ENCODE measurements at regions not wholly inside any gene's neighbourhood (a gene's known extent, or its start where the extent isn't known, plus 50 kb on each side); places are given as distances from the start of the nearest gene placed in this dataset.

GRCh38 chr14:43640718-43641267 is 866.3 kb downstream of the FSCB start:
- TF ChIP-seq CTCF (IDR thresholded peaks at IDR 0.05; ENCODE audit: borderline replicate concordance, control extremely low read depth, extremely low read depth, insufficient read depth, missing control alignments): no peak
- DNase-seq (ENCODE audit: low spot score): no peak
- in situ Hi-C loops (cut with MboI; ENCODE audit: low sequenced_read_pairs, unreplicated experiment): no loop called here

- TF ChIP-seq CTCF (IDR thresholded peaks at IDR 0.05; ENCODE audit: borderline replicate concordance, control extremely low read depth, extremely low read depth, insufficient read depth, missing control alignments): no peak
These were observed 881.8 kb downstream of the FSCB start for GRCh38 chr14:43625294-43625693.

GRCh38 chr14:43621282-43621681 is 885.8 kb downstream of the FSCB start:
- no peak for DNase-seq (ENCODE audit: low spot score)
- in situ Hi-C loops (cut with MboI; ENCODE audit: low sequenced_read_pairs, unreplicated experiment): no loop called here
- TF ChIP-seq CTCF (IDR thresholded peaks at IDR 0.05; ENCODE audit: borderline replicate concordance, control extremely low read depth, extremely low read depth, insufficient read depth, missing control alignments): no peak

More at GRCh38 chr14:43625294-43625693, 881.8 kb downstream of the FSCB start:
- no peak for DNase-seq (ENCODE audit: low spot score)
- in situ Hi-C loops (cut with MboI; ENCODE audit: low sequenced_read_pairs, unreplicated experiment): no loop called here

GRCh38 chr14:43595096-43595772 is 911.8 kb downstream of the FSCB start:
- in situ Hi-C loops (cut with MboI; ENCODE audit: low sequenced_read_pairs, unreplicated experiment): no loop called here
- no peak for TF ChIP-seq CTCF (IDR thresholded peaks at IDR 0.05; ENCODE audit: borderline replicate concordance, control extremely low read depth, extremely low read depth, insufficient read depth, missing control alignments)

GRCh38 chr14:43591776-43592175 is 915.3 kb downstream of the FSCB start:
- TF ChIP-seq CTCF (IDR thresholded peaks at IDR 0.05; ENCODE audit: borderline replicate concordance, control extremely low read depth, extremely low read depth, insufficient read depth, missing control alignments): no peak
- no peak for DNase-seq (ENCODE audit: low spot score)
- in situ Hi-C loops (cut with MboI; ENCODE audit: low sequenced_read_pairs, unreplicated experiment): no loop called here

More at GRCh38 chr14:43595096-43595772, 911.8 kb downstream of the FSCB start:
- DNase-seq (ENCODE audit: low spot score): no peak

GRCh38 chr14:43587183-43587582 is 919.9 kb downstream of the FSCB start:
- TF ChIP-seq CTCF (IDR thresholded peaks at IDR 0.05; ENCODE audit: borderline replicate concordance, control extremely low read depth, extremely low read depth, insufficient read depth, missing control alignments): no peak
- in situ Hi-C loops (cut with MboI; ENCODE audit: low sequenced_read_pairs, unreplicated experiment): no loop called here
- no peak for DNase-seq (ENCODE audit: low spot score)

All from GM13976 (cell line).